Lower leg skin (tissue), 3 donors: ENCODE measurements at regions not wholly inside any gene's neighbourhood (a gene's known extent, or its start where the extent isn't known, plus 50 kb on each side); places are given as distances from the start of the nearest gene placed in this dataset.

Experiments
- CTCF ChIP-seq, 3 donors: fragments of 450-650 bp; IDR thresholded peaks; one replicate each; pipeline ENCODE4 v1.5.1; 2016; ENCODE audit warnings: antibody characterized with exemption in 3 of 3, mild to moderate bottlenecking in 3 of 3, moderate library complexity in 2 of 3
- POLR2A ChIP-seq, 2 donors: fragments of 450-650 bp; IDR thresholded peaks; one replicate each; pipeline ENCODE4 v1.6.1; 2016 to 2017; ENCODE audit warnings: antibody characterized with exemption in 2 of 2, mild to moderate bottlenecking in 1 of 2, moderate library complexity in 1 of 2

- TF ChIP-seq CTCF (IDR thresholded peaks at IDR 0.05) (no peak), POLR2A (IDR thresholded peaks at IDR 0.05) (no peak)
Observed at GRCh38 chr5:118196229-118196628, 792.1 kb downstream of the DTWD2 start.
